Neural cell (in vitro differentiated cells): ENCODE measurements at regions not wholly inside any gene's neighbourhood (a gene's known extent, or its start where the extent isn't known, plus 50 kb on each side); places are given as distances from the start of the nearest gene placed in this dataset.

ENCODE experiments used
- H2AFZ ChIP-seq: fragments of 200-600, 300-800 bp; sonication (generic), shearing (Covaris generic); 2 replicates; pipeline ENCODE4 v1.6.0; 2014; ENCODE audit warnings: low read depth, mild to moderate bottlenecking, antibody characterized with exemption, low read length, moderate library complexity
- H3F3A ChIP-seq: fragments of 200-600 bp; shearing (Covaris generic); 2 replicates; pipeline ENCODE4 v1.6.1; 2016; ENCODE audit warnings: mild to moderate bottlenecking, moderate library complexity, mixed read lengths, antibody characterized with exemption, low read length; ENCODE audit not compliant: insufficient read depth, poor library complexity, severe bottlenecking
- H3K27ac ChIP-seq: fragments of 200-600, 300-800 bp; sonication (generic), shearing (Covaris generic); 2 replicates; pipeline ENCODE4 v1.5.1; 2014; ENCODE audit warnings: mild to moderate bottlenecking, low read length, moderate library complexity
- H3K27me3 ChIP-seq: fragments of 300-800, 200-600 bp; sonication (generic), shearing (Covaris generic); 2 replicates; pipeline ENCODE4 v1.6.0; 2014; ENCODE audit warnings: mild to moderate bottlenecking, low read depth, low read length, moderate library complexity; ENCODE audit not compliant: insufficient read depth
- H3K36me3 ChIP-seq: fragments of 300-800, 200-600 bp; sonication (generic), shearing (Covaris generic); 2 replicates; pipeline ENCODE4 v1.5.1; 2014; ENCODE audit warnings: mild to moderate bottlenecking, antibody characterized with exemption, low read length, moderate library complexity; ENCODE audit not compliant: insufficient read depth
- H3K4me2 ChIP-seq: fragments of 300-800, 200-600 bp; sonication (generic), shearing (Covaris generic); 2 replicates; pipeline ENCODE4 v1.6.0; 2014; ENCODE audit warnings: mild to moderate bottlenecking, low read length
- H3K4me3 ChIP-seq: fragments of 300-800, 200-600 bp; sonication (generic), shearing (Covaris generic); 2 replicates; pipeline ENCODE4 v1.5.1; 2014; ENCODE audit warnings: mild to moderate bottlenecking, low read length, moderate library complexity
- H3K79me2 ChIP-seq: fragments of 200-600 bp; shearing (Covaris generic); replicated peaks from 2 replicates; pipeline ENCODE4 v1.6.0; 2014; ENCODE audit warnings: mild to moderate bottlenecking, low read length, moderate library complexity; ENCODE audit not compliant: insufficient read depth
- H3K9ac ChIP-seq: fragments of 300-800, 200-600 bp; sonication (generic), shearing (Covaris generic); 2 replicates; pipeline ENCODE4 v1.6.1; 2016; ENCODE audit warnings: mild to moderate bottlenecking, low read length, mixed read lengths
- H3K9me2 ChIP-seq: fragments of 200-600 bp; shearing (Covaris generic); 2 replicates; pipeline ENCODE4 v1.6.1; 2016; ENCODE audit warnings: mild to moderate bottlenecking, low read length, mixed read lengths; ENCODE audit not compliant: insufficient read depth
- H3K9me3 ChIP-seq: fragments of 200-600, 300-800 bp; sonication (generic), shearing (Covaris generic); 2 replicates; pipeline ENCODE4 v1.6.1; 2016; ENCODE audit warnings: mild to moderate bottlenecking, mixed run types, low read length, moderate library complexity, mixed read lengths
- H4K20me1 ChIP-seq: fragments of 200-600 bp; shearing (Covaris generic); 2 replicates; pipeline ENCODE4 v1.6.1; 2016; ENCODE audit warnings: mild to moderate bottlenecking, mixed run types; ENCODE audit not compliant: insufficient read depth
- CTCF ChIP-seq: fragments of 450-650 bp; IDR thresholded peaks from 2 replicates; pipeline ENCODE4 v1.5.1; 2014; ENCODE audit warnings: antibody characterized with exemption, mild to moderate bottlenecking, moderate library complexity; ENCODE audit not compliant: poor library complexity, severe bottlenecking
- EP300 ChIP-seq: fragments of 450-650 bp; conservative IDR thresholded peaks from 2 replicates; pipeline ENCODE4 v1.6.1; 2014; ENCODE audit warnings: antibody characterized with exemption, mild to moderate bottlenecking, moderate library complexity; ENCODE audit not compliant: poor library complexity, severe bottlenecking
- EZH2 ChIP-seq: fragments of 200-600, 300-800 bp; shearing (Covaris generic), sonication (generic); IDR thresholded peaks from 2 replicates; pipeline ENCODE4 v1.6.1; 2014; ENCODE audit warnings: antibody characterized with exemption, low read length, borderline replicate concordance, mild to moderate bottlenecking; ENCODE audit not compliant: insufficient read depth, poor library complexity, severe bottlenecking
- MXI1 ChIP-seq: fragments of 450-650 bp; conservative IDR thresholded peaks from 2 replicates; pipeline ENCODE4 v1.6.1; 2014; ENCODE audit warnings: antibody characterized with exemption, mild to moderate bottlenecking; ENCODE audit not compliant: poor library complexity, severe bottlenecking
- POLR2AphosphoS5 ChIP-seq: IDR thresholded peaks from 2 replicates; pipeline ENCODE4 v1.6.1; 2012
- RAD21 ChIP-seq: fragments of 450-650 bp; conservative IDR thresholded peaks from 2 replicates; pipeline ENCODE4 v1.6.1; 2014; ENCODE audit warnings: antibody characterized with exemption, mild to moderate bottlenecking, moderate library complexity
- REST ChIP-seq: IDR thresholded peaks from 2 replicates; pipeline ENCODE4 v1.6.1; 2012; ENCODE audit warnings: borderline replicate concordance
- SMC3 ChIP-seq: fragments of 450-650 bp; conservative IDR thresholded peaks from 2 replicates; pipeline ENCODE4 v1.6.1; 2014; ENCODE audit warnings: antibody characterized with exemption, mild to moderate bottlenecking, moderate library complexity; ENCODE audit not compliant: poor library complexity
- TAF1 ChIP-seq: IDR thresholded peaks from 2 replicates; pipeline ENCODE4 v1.6.1; 2012; ENCODE audit warnings: low read depth

- Histone ChIP-seq H3K79me2 (no peaks in the 10 kb centered on the region), H2AFZ (no peak overlapping the region), H3K9me3 (no peaks in the 10 kb centered on the region), H3K27ac (no peak overlapping the region), H3F3A (no peaks in the 10 kb centered on the region), H3K9ac (no peak overlapping the region), H4K20me1 (no peaks in the 10 kb centered on the region), H3K9me2 (no peaks in the 10 kb centered on the region), H3K4me2 (no peak overlapping the region), H3K4me3 (no peak overlapping the region), H3K36me3 (no peaks in the 10 kb centered on the region), H3K27me3 (no peaks in the 10 kb centered on the region)
- TF ChIP-seq TAF1 = no peak
- no peak for TF ChIP-seq MXI1
- no peak for TF ChIP-seq RAD21
- TF ChIP-seq SMC3 = no peak
- TF ChIP-seq REST = no peak
- no peak for TF ChIP-seq EP300
- no peak for TF ChIP-seq EZH2
Measured at GRCh38 chr1:34405266-34405959, 228.7 kb downstream of the C1orf94 start.

GRCh38 chr1:34406377-34406776, 229.7 kb downstream of the C1orf94 start:
- H4K20me1 ChIP-seq = no peaks in the 10 kb centered on the region
- H2AFZ ChIP-seq = no peak overlapping the region
- H3K79me2 ChIP-seq = no peaks in the 10 kb centered on the region
- H3K4me2 ChIP-seq = no peak overlapping the region
- no peak overlapping the region for H3K4me3 ChIP-seq
- TF ChIP-seq CTCF (no peak), RAD21 (no peak), EP300 (no peak), SMC3 (no peak), MXI1 (no peak), POLR2AphosphoS5 (no peak), TAF1 (no peak), EZH2 (no peak), REST (no peak)
- no peak overlapping the region for H3K27ac ChIP-seq
- no peaks in the 10 kb centered on the region for H3F3A ChIP-seq
- no peaks in the 10 kb centered on the region for H3K9me3 ChIP-seq
- no peak overlapping the region for H3K9ac ChIP-seq
- H3K36me3 ChIP-seq = no peaks in the 10 kb centered on the region
- H3K27me3 ChIP-seq = no peaks in the 10 kb centered on the region
- H3K9me2 ChIP-seq = no peaks in the 10 kb centered on the region
